NCI-H2171 treated with DMSO at 0.1 percent for 48 hours (cell line): ENCODE measurements at regions not wholly inside any gene's neighbourhood (a gene's known extent, or its start where the extent isn't known, plus 50 kb on each side); places are given as distances from the start of the nearest gene placed in this dataset.

Experiments
- DNase-seq: peaks from one replicate; lab custom pipeline; 2025; lab: John Stamatoyannopoulos, UW

- no peak for DNase-seq
Measured at GRCh38 chr2:57576983-57577382, 469.6 kb upstream of the VRK2 start.

GRCh38 chr2:57597940-57598339 is 448.7 kb upstream of the VRK2 start:
- DNase-seq: no peak

- DNase-seq: no peak
Measured at GRCh38 chr2:57598551-57598950, 448.1 kb upstream of the VRK2 start.

- no peak for DNase-seq
Measured at GRCh38 chr2:57602733-57603132, 443.9 kb upstream of the VRK2 start.

- no peak for DNase-seq
Measured at GRCh38 chr2:57614988-57615387, 431.6 kb upstream of the VRK2 start.

GRCh38 chr2:57615855-57616556 is 430.6 kb upstream of the VRK2 start:
- DNase-seq: no peak

- no peak for DNase-seq
Measured at GRCh38 chr2:57617318-57617717, 429.3 kb upstream of the VRK2 start.

- no peak for DNase-seq
Measured at GRCh38 chr2:57621122-57621663, 425.4 kb upstream of the VRK2 start.

- no peak for DNase-seq
Measured at GRCh38 chr2:57622009-57622408, 424.6 kb upstream of the VRK2 start.

GRCh38 chr2:57656198-57656597 is 390.4 kb upstream of the VRK2 start:
- no peak for DNase-seq

GRCh38 chr2:57669570-57669969 is 377.0 kb upstream of the VRK2 start:
- DNase-seq: no peak

- no peak for DNase-seq
Measured at GRCh38 chr2:57674025-57674424, 372.6 kb upstream of the VRK2 start.

GRCh38 chr2:57674743-57675142 is 371.9 kb upstream of the VRK2 start:
- no peak for DNase-seq

- no peak for DNase-seq
Measured at GRCh38 chr2:57677296-57677695, 369.3 kb upstream of the VRK2 start.

GRCh38 chr2:57681650-57682049 is 365.0 kb upstream of the VRK2 start:
- DNase-seq: no peak

GRCh38 chr2:57685032-57685431 is 361.6 kb upstream of the VRK2 start:
- DNase-seq: no peak

- DNase-seq: no peak
Measured at GRCh38 chr2:57692395-57692794, 354.2 kb upstream of the VRK2 start.

GRCh38 chr2:57693177-57693576 is 353.4 kb upstream of the VRK2 start:
- no peak for DNase-seq

- DNase-seq: no peak
Measured at GRCh38 chr2:57693965-57694364, 352.6 kb upstream of the VRK2 start.

- no peak for DNase-seq
Measured at GRCh38 chr2:57696016-57696415, 350.6 kb upstream of the VRK2 start.

- DNase-seq: no peak
Measured at GRCh38 chr2:57698392-57698791, 348.2 kb upstream of the VRK2 start.

GRCh38 chr2:57698935-57699449 is 347.6 kb upstream of the VRK2 start:
- DNase-seq: peak; percentile 21

GRCh38 chr2:57701391-57701791 is 345.2 kb upstream of the VRK2 start:
- DNase-seq: no peak

GRCh38 chr2:57703407-57703806 is 343.2 kb upstream of the VRK2 start:
- DNase-seq: no peak
